ENCODE measurements at regions not wholly inside any gene's neighbourhood (a gene's known extent, or its start where the extent isn't known, plus 50 kb on each side); places are given as distances from the start of the nearest gene placed in this dataset.

DNA sequence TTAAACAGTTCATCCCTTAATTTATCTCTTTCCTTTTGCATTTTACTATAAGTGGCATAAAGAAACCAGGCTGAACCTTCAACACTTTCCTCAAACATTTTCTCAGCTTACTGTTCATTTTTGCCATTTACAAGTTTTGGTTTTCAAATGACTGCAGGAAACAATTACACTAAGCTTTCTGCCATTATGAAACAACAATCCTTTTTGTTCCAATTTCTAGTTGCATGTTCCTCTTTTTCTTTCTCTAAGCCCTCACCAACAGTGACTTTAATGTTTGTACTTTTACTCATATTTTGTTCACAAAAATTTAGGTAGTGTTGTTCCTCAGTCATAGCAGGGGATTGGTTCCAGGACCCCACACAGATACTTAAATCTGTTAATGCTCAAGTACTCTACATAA is 1526.1 kb downstream of the STIM2 start:
- TF ChIP-seq POLR2A (IDR thresholded peaks at IDR 0.05): no peak
- TF ChIP-seq, protein P1, sequence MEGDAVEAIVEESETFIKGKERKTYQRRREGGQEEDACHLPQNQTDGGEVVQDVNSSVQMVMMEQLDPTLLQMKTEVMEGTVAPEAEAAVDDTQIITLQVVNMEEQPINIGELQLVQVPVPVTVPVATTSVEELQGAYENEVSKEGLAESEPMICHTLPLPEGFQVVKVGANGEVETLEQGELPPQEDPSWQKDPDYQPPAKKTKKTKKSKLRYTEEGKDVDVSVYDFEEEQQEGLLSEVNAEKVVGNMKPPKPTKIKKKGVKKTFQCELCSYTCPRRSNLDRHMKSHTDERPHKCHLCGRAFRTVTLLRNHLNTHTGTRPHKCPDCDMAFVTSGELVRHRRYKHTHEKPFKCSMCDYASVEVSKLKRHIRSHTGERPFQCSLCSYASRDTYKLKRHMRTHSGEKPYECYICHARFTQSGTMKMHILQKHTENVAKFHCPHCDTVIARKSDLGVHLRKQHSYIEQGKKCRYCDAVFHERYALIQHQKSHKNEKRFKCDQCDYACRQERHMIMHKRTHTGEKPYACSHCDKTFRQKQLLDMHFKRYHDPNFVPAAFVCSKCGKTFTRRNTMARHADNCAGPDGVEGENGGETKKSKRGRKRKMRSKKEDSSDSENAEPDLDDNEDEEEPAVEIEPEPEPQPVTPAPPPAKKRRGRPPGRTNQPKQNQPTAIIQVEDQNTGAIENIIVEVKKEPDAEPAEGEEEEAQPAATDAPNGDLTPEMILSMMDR (IDR thresholded peaks at IDR 0.05): no peak
- intact Hi-C loops (cut with DNase I): no loop called here
- H3K36me3 ChIP-seq (replicated peaks in 1 of 2; ENCODE audit: insufficient read depth in 1 of 2, low read depth in 2 of 2): no peaks in the 10 kb centered on the region
- H3K4me1 ChIP-seq: no peaks in the 10 kb centered on the region
- DNase-seq: no peak
- ATAC-seq: no peak
- no peaks in the 10 kb centered on the region for H3K9me3 ChIP-seq
- H3K27me3 ChIP-seq: no peaks in the 10 kb centered on the region
- H3K27ac ChIP-seq: no peak overlapping the region
- no peak overlapping the region for H3K4me3 ChIP-seq

DNA sequence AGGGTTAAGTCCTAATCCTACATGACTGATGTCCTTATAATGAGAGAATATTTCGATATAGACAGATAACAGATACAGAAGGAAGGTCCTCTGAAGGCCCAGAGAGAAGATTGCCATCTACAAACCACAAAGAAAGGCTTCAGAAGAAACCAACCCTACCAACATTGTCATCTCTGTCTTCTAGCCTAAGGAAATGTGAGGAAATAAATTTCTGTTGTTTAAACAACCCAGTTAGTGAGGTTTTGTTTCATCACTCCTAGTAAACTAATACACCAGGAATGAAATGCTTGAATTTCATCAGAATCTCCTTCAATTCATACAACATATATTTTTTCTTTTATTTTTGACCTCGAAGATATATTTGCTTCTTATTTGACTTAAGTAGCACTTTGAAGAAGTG is 1527.8 kb downstream of the STIM2 start:
- WGBS, 2 donors: 31% methylated on average over 2 of the region's 2 CpGs

DNA sequence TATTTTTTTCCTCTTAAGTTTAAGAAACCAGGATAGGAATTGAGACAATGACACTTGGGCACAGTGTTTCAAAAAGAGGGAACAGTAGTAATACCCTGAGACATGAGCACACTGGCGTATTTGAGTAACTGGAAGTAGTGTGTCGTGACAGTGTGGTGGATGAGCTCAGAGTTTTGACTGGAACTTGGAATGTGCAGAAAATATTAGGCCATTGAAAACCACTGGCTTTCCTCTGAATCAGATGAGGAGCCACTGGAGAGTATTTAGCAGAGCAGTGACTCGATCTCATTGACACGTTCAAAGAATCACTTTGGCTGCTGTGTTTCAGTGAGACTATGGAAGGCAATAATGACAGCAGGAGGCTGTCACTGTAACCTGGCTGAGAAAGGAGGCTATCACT is 1531.2 kb downstream of the STIM2 start:
- DNase-seq (no peak), ATAC-seq (no peak)
- no peak overlapping the region for H3K4me3 ChIP-seq
- no peaks in the 10 kb centered on the region for H3K36me3 ChIP-seq (replicated peaks in 1 of 2; ENCODE audit: insufficient read depth in 1 of 2, low read depth in 2 of 2)
- no peak overlapping the region for H3K27ac ChIP-seq
- TF ChIP-seq, protein P1 (IDR thresholded peaks at IDR 0.05): no peak
- no peak for TF ChIP-seq POLR2A (IDR thresholded peaks at IDR 0.05)
- peaks cover 0 to 3% (median 0%) of the 10 kb centered on the region in 3 donors for H3K9me3 ChIP-seq
- whole genome bisulfite sequencing, 2 donors: 43 to 52% methylated on average over 4 of the region's 4 CpGs
- intact Hi-C loops (cut with DNase I): no loop called here
- no peaks in the 10 kb centered on the region for H3K4me1 ChIP-seq
- no peaks in the 10 kb centered on the region for H3K27me3 ChIP-seq

More for the DNA sequence above, 1527.8 kb downstream of the STIM2 start:
- Histone ChIP-seq H3K4me3 (no peak overlapping the region), H3K9me3 (no peaks in the 10 kb centered on the region), H3K36me3 (replicated peaks in 1 of 2; ENCODE audit: insufficient read depth in 1 of 2, low read depth in 2 of 2) (no peaks in the 10 kb centered on the region), H3K27me3 (no peaks in the 10 kb centered on the region), H3K27ac (no peak overlapping the region), H3K4me1 (no peaks in the 10 kb centered on the region)
- no peak for DNase-seq
- no peak for ATAC-seq
- no peak for TF ChIP-seq POLR2A (IDR thresholded peaks at IDR 0.05)
- TF ChIP-seq, protein P1 (IDR thresholded peaks at IDR 0.05): no peak
- intact Hi-C loops (cut with DNase I): no loop called here

DNA sequence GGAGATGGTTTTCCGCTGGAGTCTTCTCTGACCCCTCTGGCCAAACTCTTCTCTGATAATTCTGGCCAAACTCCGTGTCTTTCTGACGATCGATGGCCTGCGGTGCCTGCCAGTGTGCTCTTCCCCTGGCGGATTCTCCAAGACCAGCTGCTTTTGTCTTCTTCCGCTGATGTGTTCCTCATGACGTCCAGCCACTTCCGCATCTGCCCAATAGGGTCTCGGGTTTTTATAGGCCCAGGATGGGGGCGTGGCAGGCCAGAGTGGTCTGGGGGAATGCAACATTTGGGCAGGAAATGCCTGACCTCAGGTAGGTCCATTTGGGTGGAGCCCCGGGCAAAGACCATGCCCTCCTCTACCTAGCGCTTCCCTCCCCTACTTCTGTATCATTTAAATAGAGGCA is 1542.1 kb downstream of the STIM2 start:
- no peaks in the 10 kb centered on the region for H3K36me3 ChIP-seq (replicated peaks in 1 of 2; ENCODE audit: insufficient read depth in 1 of 2, low read depth in 2 of 2)
- no peak overlapping the region for H3K27ac ChIP-seq
- intact Hi-C loops (cut with DNase I): no loop called here
- DNase-seq: no peak
- H3K4me1 ChIP-seq: no peaks in the 10 kb centered on the region
- H3K27me3 ChIP-seq: no peaks in the 10 kb centered on the region
- H3K9me3 ChIP-seq: peaks cover 0 to 5% (median 0%) of the 10 kb centered on the region in 3 donors
- WGBS, 2 donors: 82 to 83% methylated on average over 13 of the region's 13 CpGs
- H3K4me3 ChIP-seq: no peak overlapping the region
- TF ChIP-seq POLR2A (IDR thresholded peaks at IDR 0.05): no peak
- TF ChIP-seq, protein P1 (IDR thresholded peaks at IDR 0.05): no peak
- no peak for ATAC-seq

DNA sequence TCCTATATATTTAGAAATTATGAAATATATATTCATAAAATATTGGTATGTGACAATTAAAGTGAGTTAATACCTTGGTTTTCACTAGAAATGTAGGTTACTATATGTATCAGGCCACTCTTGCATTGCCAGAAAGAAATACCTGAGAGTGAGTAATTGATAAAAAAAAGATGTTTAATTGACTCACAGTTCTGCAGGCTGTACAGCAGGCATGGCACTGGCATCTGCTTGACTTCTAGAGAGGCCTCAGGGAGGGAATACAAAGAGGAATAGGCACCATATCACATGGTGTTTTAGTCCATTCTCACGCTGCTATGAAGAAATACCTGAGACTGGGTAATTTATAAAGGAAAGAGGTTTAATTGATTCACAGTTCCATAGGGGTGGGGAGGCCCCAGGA is 1560.6 kb downstream of the STIM2 start:
- H3K9me3 ChIP-seq: no peaks in the 10 kb centered on the region
- 46 to 78% methylated on average over 1 of the region's 1 CpG for WGBS, 2 donors
- no peak overlapping the region for H3K4me3 ChIP-seq
- H3K27me3 ChIP-seq: no peaks in the 10 kb centered on the region
- H3K27ac ChIP-seq: no peak overlapping the region
- no peak for DNase-seq
- H3K4me1 ChIP-seq: no peaks in the 10 kb centered on the region
- intact Hi-C loops (cut with DNase I): no loop called here
- TF ChIP-seq, protein P1 (IDR thresholded peaks at IDR 0.05): no peak
- no peak for TF ChIP-seq POLR2A (IDR thresholded peaks at IDR 0.05)
- no peak for ATAC-seq
- no peaks in the 10 kb centered on the region for H3K36me3 ChIP-seq (replicated peaks in 1 of 2; ENCODE audit: insufficient read depth in 1 of 2, low read depth in 2 of 2)

All from body of pancreas (tissue), 4 donors.